DMS 273 treated with DMSO at 0.1 percent for 48 hours (cell line): ENCODE measurements at regions not wholly inside any gene's neighbourhood (a gene's known extent, or its start where the extent isn't known, plus 50 kb on each side); places are given as distances from the start of the nearest gene placed in this dataset.
A peak's percentile ranks its signal among the peaks of the same experiment; 100 is the strongest.

Source experiments
- DNase-seq: peaks from one replicate; lab custom pipeline; 2025; lab: John Stamatoyannopoulos, UW

- DNase-seq: no peak
Observed at GRCh38 chr10:110436554-110437350, 61.0 kb upstream of the DUSP5 start.

- no peak for DNase-seq
Observed at GRCh38 chr10:110437351-110437605, 60.4 kb upstream of the DUSP5 start.

GRCh38 chr10:110437761-110438341, 59.9 kb upstream of the DUSP5 start:
- DNase-seq: no peak

GRCh38 chr10:110442746-110443145, 55.0 kb upstream of the DUSP5 start:
- no peak for DNase-seq

GRCh38 chr10:110443239-110444003, 54.3 kb upstream of the DUSP5 start:
- no peak for DNase-seq

GRCh38 chr10:110444004-110444337, 53.7 kb upstream of the DUSP5 start:
- DNase-seq: peak; percentile 5

GRCh38 chr10:110445871-110446270, 51.8 kb upstream of the DUSP5 start:
- DNase-seq: no peak

- no peak for DNase-seq
Observed at GRCh38 chr10:110446277-110446676, 51.4 kb upstream of the DUSP5 start.

- DNase-seq: no peak
Observed at GRCh38 chr10:110446954-110447608, 50.6 kb upstream of the DUSP5 start.

GRCh38 chr10:110447886-110448285, 49.8 kb upstream of the DUSP5 start:
- DNase-seq: peak; percentile 2
